ENCODE measurements at regions not wholly inside any gene's neighbourhood (a gene's known extent, or its start where the extent isn't known, plus 50 kb on each side); places are given as distances from the start of the nearest gene placed in this dataset.

DNA sequence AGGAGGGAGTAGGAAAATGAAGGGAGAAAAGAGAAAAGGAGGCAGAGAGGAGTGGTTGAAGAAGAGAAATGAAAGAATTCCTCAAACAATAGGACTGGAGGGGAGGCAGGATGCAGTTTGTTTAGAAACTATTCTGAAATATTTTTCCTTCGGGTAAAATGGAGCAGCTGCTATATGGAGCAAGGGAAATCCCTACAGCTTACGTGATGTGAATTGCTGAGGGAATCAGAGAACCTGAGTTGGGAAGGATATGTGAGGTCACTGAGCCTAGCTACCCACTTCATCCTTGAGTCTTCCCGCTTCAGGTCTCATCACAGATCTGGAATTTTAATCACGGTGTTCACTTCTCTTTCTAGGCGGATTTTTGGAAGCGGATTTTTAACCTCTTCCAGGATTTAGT is 204.3 kb downstream of the ERCC6L2 start:
- TF ChIP-seq CTCF (optimal IDR thresholded peaks at IDR 0.05 in 1 of 3, IDR thresholded peaks at IDR 0.05 in 1 of 3, conservative IDR thresholded peaks at IDR 0.05 in 1 of 3; ENCODE audit: extremely low read depth in 1 of 3, insufficient read depth in 2 of 3, low read length in 3 of 3) (no peak), EZH2 (IDR thresholded peaks at IDR 0.05; ENCODE audit: low read length) (no peak)

All from keratinocyte (primary cell).